ENCODE measurements at regions not wholly inside any gene's neighbourhood (a gene's known extent, or its start where the extent isn't known, plus 50 kb on each side); places are given as distances from the start of the nearest gene placed in this dataset.
"Not testable (repeated sequence)": the region's sequence is repeated elsewhere in the genome, so short reads cannot be mapped to it uniquely, and the experiment has no call there.

DNA sequence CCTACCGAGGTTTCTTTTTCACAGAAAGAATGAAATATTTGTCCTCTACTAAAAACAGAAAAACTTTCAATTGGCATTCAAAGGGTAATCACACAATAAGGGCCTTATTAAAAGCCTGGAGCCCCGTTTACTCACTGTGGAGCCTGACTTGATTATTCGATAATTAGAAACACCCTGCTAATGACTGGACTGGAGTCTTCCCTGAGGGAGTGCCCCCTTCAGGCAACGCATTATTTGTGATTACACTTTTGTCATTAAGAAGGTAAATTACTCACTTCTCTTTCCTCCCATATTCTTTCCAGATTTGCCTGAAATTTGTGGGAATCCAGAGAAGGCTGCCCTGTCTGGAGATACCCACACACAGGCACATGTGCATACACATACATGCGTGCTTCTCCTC, 444.2 kb upstream of the NPVF start:
- no peak for DNase-seq

DNA sequence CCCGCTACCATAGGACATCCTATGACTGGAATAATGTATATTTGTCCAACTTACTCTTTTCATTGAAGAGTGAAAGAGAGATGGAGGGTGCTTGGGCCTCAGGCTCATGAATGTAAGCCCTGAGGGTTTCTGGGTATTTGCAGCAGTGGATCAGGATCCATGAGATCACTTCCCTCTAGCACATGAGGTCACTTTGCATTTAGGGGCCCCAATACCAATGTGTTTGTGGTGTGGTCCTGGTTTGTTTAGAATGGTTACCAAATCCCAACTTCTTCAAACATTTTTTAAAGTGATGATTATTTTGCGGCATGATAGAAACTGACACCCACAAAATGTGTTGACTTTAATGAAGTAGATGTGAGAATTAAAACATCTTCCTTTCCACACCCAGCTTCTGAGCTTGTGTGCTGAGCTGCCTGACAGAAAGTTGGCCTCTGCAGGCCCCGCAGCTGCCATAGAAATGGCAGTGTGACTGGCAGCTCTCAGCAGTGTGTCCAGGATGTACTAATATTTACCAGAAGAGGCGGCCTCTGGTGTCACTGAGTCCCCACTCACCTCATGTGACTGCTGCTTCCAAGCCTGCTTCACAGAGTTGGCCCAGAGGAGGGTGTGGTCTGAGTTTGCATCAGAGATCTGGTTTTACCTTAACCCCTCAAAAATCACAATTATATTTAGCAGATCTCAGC, 447.6 kb upstream of the NPVF start:
- no peak for DNase-seq

DNA sequence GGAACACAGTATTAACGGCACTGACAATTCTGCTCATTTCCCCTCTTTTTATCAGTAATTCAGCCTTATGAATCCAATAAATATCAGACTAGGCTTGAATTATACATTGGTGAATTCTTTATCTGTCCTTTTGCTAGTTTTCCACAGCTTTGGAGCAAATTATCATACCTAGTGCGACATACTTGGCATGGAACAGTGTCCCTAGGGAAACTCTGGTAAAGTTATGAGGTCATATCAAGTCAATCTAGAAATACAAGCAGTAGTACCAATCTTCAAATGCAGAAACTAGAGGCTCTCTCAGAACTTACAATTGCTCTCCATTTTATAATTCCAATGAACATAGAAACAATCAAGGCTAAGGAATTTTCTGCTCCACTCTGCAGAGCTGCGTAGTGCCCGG, 449.3 kb upstream of the NPVF start:
- DNase-seq = no peak

DNA sequence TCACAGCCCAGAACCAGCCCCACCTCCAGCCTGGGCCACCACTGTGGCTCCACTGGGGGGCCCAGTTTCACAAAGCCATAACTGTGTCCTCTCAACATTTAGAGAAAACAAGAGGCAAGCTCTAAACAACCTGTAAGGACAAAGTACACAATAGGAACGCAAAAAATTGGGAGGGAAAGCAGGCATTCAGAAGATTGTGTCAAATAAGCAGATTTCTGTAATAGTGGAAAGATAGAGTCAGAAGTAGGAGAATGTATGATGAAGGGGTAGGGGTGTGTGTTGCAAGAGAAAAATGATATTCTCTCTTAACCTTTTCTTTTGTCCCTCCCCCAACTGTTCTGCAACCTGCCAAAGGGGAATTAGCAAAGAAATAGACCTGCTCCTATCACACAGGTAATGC, 449.9 kb upstream of the NPVF start:
- DNase-seq = no peak

DNA sequence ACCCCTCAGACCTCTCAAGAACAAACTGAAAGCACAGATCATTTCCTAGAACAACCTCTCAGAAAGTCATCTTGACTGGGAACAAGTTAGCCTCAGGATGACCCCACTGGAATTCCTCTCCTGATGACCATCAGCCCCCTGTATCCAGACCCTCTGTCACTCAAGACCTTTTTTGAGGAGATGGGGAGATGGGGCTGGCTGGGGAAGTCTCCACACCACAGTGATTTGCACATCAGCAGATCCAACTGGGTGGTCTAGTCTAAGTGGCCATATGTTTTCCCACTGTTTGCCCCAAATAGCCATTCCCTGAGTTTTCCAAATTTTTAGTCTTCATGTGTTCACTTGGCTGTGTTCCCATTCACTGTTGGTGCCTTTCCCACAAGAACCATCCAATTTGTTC, 452.4 kb upstream of the NPVF start:
- no peak for DNase-seq

DNA sequence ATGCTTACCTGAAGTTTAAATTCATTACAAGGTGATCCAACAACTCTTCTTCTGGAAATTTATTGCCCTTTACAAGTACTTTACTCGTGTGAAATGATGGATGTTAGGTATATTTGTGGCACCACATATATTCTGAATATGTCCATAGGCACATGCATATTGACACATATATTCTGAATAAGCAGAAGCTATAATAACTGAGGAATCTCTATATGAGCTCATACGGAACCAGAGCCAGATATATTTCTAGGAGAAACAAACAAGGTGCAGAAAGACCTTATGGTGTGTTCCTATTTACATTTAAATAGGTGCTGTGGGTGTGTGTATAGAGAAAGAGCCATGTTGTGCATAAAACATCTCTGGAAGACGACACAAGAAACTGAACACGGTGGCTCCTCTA, 456.1 kb upstream of the NPVF start:
- DNase-seq = no peak

DNA sequence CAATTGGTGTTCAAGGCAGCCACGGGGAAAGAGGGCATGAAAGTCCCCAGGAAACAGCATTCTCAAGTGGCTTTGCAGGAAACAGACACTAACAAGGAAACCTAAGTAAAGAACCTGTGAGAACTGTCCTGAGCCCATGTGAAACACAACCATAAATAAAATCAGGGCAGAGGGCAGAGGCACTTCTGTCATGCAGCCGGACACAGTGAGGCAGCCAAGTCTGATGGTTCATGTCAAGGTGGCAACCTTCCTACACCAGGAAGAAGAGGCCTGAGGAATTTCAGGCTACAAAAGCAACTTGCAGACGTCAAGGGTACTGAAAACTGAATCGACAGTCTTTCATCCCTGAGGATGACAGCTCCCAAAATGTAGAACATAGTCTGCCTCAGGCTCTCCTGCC, 458.2 kb upstream of the NPVF start:
- no peak for DNase-seq

DNA sequence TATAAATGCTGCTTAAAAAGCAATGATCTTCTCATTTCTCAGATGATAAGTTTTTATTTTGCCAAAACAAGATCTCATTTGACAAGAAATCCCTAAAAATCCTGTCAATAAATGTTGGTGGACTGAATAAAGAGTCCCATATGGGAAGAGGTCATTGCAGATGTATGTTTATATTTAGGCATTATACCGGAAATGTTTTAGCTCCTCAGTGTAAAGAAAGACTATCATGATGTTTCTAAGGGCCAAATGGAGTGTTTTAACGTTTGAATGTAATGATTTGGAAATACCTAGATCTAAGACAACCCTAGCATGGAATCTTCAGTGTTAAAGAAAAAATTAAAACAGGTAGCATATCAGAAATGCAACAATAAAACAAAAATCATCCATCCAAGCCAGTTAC, 457.8 kb upstream of the NFE2L3 start:
- no peak for DNase-seq

DNA sequence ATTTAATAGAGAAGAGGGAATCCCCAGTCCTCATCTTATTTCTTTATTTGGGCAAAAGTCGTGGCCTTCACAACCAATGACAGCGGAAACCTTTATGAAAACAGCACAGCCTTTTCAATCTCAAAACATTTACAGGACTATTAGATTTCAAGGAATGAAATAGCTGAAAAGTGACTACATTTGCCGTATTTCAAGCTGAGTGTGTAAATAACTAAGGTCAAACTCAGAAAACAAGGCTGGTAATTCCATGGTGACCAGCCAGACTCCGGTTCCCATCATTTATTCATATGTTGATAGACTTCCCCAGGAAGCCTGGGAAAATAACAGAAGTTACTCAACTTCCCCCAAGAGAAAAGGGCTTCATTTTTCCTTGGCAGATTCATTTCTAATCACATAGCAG, 457.3 kb upstream of the NFE2L3 start:
- DNase-seq = peak; percentile 34

DNA sequence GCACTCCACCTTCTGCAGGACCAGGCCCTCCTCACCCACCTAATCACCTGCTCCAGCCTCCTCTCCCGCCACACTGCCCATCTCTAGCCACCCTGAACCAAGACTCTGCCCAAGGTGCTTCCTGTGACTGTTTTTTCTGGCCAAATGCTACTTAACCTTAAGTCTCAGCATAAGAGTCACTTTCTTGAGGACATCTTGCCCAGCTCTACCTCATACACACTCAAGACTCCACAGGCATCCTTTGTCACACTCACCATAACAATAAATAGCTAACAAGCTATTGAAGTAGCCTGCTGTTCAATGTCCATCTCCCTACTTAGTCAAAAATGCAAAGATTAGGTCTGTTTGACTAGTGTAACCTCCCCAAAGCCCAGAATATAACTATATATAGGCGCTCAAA, 455.4 kb upstream of the NFE2L3 start:
- DNase-seq = no peak

DNA sequence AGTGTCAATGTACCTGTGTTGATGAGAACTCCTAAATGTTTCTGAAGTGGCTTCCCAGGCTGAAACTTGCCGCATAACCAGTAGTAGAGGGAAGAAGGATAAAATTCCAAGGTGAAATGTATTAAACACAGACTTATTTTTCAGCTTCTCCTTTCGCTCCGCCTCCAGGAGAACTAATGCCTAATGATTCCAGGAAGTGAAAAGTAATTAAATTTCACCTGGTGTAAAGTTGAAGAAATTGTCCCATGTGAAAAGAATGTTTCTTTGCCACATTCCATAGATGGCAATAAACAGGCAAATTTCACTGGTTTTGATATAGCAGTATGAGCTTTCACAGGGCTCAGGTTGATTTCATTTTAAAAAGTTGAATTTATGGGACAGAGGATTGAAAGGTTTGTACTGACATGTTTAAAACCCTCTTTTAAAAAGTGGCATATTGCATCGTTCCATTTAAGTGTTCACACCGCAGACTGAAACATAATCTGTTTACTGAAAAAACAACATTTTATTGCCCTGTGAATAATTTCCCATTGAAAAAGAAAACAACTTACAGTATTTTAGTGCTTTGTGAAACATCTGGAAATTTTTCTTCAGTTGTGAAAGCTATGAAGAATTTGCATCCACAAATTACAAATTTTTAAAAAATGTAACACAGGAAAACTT, 453.4 kb upstream of the NFE2L3 start:
- no peak for DNase-seq

DNA sequence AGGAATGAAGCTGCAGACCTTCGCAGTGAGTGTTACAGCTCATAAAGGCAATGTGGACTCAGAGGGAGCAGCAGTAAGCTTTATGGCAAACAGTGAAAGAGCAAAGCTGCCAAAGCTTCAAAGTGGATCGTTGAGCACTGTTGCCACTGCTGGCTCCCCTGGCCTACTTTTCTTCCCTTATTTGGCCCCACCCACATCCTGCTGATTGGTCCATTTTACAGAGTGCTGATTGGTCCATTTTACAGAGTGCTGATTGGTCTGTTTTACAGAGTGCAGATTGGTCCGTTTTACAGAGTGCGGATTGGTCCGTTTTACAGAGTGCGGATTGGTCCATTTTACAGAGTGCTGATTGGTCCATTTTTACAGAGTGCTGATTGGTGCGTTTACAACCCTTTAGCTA, 451.9 kb upstream of the NFE2L3 start:
- DNase-seq = not testable (repeated sequence)

DNA sequence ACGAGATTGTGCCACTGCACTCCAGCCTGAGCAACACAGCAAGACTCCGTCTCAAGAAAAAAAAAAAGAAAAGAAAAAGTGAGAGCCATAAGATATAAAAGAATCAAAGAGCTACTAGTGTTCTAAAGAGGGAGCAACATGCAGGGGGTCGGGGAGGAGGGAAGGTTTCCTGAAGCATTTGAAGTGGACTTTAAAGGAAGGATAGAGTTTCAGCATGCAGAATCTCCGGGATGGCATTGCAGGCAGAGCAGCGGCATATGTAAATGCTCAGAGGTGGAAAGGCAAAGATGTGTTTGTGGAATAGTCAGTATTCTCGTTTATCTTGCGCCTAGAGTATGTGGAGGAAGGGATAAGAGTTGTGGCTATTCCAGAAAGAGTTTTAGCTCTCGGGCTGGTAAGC, 447.6 kb upstream of the NFE2L3 start:
- DNase-seq = no peak

DNA sequence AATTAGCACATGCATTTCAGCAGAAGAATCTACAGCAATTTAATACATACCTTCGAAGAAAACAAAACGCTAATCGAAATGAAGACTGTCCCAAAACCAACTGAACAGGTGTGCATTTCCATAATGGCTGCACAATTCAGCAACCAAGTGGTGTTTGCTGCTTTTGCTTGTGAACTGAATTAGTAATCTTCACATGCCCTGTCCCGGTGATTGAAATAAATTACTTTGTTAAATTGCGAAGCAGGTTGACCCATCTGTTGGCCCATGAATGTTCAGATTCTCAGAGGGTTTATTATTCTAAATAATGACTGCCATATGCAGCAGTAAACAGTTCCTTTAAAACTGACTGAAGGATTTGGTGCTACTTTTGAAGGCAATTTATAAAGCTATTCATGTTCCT, 445.2 kb upstream of the NFE2L3 start:
- DNase-seq = no peak

DNA sequence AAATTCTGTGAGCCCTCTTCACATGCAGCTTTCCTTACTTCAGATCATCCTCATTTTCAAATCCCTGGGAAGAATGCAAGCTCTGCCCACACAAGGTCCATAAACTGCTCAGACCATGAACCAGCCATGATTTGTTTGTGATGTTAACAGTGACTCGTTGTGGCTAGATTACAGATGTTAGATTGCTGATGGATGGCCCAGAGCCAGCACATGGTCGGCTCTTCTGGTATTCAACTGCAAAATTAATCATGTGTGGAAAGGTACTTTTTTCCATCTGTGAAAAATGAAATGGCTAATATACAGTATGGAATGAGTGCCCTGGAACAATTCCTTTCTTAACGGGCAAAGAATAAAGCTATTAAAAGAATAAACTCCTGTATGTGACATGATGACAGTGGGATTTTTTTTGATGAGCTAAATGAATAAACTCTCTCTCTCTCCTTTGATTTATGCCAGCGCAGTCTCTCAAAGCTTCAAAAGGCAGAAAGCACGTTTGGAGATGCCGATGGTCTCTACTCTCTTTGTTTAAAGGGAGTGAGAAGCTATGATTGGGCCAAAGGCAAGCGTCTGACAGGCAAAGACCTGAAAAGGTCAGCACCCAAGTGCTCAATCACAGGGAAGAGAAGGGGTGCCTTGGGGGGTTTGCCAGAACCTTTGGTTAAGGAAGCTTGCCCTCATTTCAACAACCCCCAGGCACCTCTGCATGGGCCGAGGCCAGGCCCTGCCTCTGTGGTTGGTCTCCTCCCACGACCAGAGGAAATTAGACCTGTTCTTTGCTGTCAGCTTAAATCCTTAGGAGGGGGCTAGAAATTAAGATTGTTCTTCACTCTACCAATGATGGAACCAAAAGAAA, 444.0 kb upstream of the NFE2L3 start:
- peak; percentile 72 for DNase-seq

DNA sequence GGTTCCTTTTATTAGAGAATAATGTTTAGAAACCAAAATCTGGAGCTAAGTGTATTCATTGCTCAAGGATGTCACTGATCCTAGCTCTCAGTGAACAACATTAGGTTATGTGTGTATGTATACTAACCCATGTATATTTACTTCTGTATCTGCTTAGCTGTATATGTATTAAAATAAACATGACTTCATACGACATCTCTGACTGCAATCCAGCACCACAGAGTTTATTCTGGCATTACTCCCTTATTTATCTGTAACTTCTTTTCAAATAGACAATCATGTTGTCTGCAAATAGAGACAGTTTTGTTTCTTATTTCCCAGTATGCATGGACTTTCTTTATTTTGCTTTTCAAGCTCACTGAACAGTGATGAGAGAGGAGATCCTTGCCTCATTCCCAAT, 441.0 kb upstream of the NFE2L3 start:
- DNase-seq = no peak

DNA sequence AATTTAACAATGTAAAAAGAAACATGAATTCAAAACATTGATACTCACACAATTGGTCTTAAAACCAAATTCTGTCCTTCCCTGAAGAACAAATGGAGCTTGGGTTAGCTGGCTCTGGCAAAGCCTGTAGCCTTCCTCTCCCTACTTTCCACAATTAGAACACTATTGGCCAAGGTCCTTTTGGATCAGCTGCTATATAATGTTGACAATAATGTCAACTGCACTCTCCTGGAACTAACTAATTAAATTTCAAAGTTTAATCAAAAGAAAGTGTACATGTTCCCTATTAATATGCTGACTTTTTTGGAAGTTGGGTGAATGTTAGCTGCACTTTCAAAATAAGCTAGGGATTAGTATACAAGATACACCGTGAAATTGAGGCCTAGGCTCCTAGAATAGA, 440.1 kb upstream of the NFE2L3 start:
- DNase-seq = no peak

DNA sequence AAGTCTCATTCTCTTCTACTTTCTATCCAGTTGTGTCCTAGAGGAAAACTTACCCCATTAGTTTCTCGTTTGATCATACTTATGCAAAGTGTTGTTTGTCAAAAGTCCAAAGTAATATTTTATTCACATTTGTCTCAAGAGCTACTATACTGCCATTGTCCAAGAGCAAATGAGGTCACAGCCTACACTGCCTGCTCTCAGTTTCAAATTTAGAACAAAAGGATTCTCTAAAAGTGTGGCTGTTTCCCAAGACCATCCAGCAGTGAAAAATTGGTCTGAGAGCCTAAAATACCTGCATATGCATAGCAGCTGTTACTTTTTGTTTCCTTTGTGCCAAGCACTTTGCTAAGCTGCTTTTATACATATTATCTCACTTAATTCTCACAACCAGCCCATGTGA, 439.5 kb upstream of the NFE2L3 start:
- no peak for DNase-seq

DNA sequence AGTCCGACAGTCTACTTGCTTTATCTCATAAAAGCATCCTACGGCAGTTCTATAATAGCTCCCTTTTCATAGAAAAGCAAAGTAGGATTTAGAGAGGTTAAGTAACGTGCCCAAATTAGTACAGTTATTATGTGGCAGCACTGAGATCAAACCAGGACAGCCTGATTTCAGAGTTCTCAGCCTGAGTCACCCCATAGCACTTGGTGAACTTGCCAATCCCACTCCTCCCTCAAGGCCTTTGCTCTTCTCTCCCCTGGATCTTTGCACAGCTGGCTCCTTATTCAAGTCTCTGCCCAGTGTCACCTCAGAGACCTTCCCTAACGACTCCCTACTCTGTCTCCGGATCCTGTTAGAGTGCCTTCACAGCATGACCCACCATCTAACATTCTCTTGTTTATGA, 438.0 kb upstream of the NFE2L3 start:
- no peak for DNase-seq

DNA sequence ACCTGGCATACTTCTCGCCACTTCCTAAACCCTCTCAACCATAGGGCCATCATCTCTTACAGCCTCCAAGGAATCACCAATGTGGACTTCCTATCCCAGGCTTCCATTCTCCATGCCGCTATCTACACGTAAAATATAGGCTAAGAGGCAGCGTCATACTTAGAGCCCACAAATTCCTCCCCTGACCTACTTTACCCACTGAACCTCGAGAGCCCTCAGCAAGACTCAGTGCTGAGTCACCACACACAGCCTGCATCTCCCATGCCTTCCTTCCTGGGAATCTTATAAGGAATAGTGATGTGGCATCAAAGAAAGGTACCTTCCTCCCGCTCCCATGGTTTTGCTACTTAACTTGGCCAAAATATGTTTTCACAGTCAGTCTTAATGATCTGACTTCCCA, 435.6 kb upstream of the NFE2L3 start:
- DNase-seq = peak; percentile 28

DNA sequence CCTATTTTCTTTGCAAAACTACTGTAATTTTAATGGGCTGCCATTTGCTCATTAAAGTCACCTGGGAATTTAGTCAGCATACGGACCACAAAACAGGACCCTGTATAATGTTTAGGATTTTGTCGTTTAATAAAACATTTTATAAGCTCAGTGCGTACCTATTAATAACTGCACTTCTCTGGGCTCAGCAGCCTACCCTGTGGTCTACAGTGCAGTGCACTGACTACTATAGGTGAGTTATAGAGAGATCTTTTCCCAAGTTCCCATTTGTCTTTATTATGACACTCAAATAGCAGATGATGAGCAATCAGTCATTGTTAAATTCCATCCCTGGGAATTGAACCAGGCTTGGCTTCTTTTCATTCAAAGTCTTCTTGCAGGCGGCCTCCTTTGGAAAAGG, 433.4 kb upstream of the NFE2L3 start:
- DNase-seq = no peak

DNA sequence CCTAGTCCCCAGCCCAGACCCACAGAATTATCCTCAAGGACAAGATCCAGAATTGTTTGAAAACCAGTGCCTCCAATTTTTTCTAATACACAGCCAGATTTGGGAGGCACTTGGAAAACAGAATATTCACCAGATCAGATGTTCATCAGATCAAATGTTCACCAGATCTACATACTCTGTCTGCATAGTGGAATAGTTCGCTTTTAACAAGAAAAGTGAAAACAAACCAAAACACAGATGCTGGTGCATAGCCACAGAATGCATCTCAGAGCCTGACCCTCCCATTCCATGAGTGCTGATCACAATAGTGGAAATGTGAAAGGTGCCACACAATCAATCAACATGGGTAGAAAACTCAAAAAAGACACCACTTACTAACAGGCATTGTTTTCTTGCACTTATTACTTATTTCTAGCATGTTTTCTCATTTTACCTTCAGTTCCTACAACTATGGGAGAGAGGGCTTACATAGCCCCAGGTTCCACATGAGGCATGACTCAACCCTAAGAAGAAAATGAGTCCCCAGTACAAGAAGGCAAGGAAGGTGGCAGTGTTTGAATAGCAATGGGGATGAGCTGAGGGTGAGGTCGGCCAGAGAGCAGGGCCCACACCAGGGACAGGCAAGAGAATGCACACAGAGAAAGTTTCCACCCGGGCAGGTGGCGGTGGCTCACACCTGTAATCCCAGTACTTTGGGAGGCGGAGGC, 432.7 kb upstream of the NFE2L3 start:
- DNase-seq = no peak

DNA sequence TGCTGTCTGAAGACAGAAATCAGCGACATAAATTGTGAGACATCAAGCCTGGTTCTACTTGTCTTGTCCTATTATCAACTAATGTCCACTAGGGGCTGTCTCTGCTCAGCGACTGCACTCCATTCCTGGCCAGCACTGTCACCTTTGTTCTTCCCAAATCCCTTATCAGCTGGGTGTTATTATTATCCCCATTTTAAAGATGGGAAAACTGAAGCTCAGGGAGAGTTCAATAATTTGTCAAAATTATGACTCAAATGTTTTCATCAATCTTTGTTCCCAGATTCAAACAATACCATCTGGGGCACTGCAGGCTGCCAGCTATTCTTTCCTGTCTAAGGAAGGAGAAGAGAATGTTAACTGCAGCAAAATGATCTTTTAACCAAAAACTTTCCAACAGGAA, 431.6 kb upstream of the NFE2L3 start:
- DNase-seq = peak; percentile 13

DNA sequence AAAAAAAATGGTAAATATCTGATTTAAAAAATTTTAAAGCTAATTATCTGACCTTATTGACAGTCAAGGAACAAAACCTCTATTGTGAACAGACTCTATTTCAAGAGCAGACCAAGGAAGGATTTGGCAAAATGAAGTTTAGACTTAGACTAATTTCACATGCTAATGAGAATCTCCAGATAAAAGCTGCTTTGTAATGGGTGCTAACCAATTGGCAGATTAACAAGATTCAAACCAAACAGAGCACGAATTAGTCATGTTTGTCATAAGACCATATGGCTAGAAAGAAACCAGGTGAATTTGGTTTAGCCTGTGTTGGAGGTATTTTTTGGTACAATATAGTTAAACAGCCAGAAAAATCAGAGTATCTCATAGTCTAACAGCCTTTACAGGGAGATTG, 429.1 kb upstream of the NFE2L3 start:
- no peak for DNase-seq

All from fibroblast of skin of right quadriceps (primary cell).